Ishikawa (cell line): ENCODE measurements at regions not wholly inside any gene's neighbourhood (a gene's known extent, or its start where the extent isn't known, plus 50 kb on each side); places are given as distances from the start of the nearest gene placed in this dataset.
A peak's percentile ranks its signal among the peaks of the same experiment; 100 is the strongest.

ENCODE experiments used
- CEBPB ChIP-seq: IDR thresholded peaks from 2 replicates; pipeline ENCODE4 v1.6.1; 2012
- CREB1 ChIP-seq: IDR thresholded peaks from 2 replicates; pipeline ENCODE4 v1.6.1; 2012; ENCODE audit warnings: low read depth
- EGR1 ChIP-seq: IDR thresholded peaks from 2 replicates; pipeline ENCODE4 v1.6.1; 2012
- EP300 ChIP-seq: IDR thresholded peaks from 2 replicates; pipeline ENCODE4 v1.6.1; 2012; ENCODE audit warnings: borderline replicate concordance
- FOXM1 ChIP-seq: IDR thresholded peaks from 2 replicates; pipeline ENCODE4 v1.6.1; 2012; ENCODE audit warnings: low read depth, borderline replicate concordance
- NFIC ChIP-seq: IDR thresholded peaks from 2 replicates; pipeline ENCODE4 v1.6.1; 2012
- RAD21 ChIP-seq: IDR thresholded peaks from 2 replicates; pipeline ENCODE4 v1.6.1; 2012; ENCODE audit warnings: low read depth
- TAF1 ChIP-seq: IDR thresholded peaks from 2 replicates; pipeline ENCODE4 v1.6.1; 2012; ENCODE audit warnings: low read depth, mild to moderate bottlenecking
- TCF12 ChIP-seq: IDR thresholded peaks from 2 replicates; pipeline ENCODE4 v1.6.1; 2012; ENCODE audit warnings: low read depth
- TEAD4 ChIP-seq: IDR thresholded peaks from 2 replicates; pipeline ENCODE4 v1.6.1; 2012
- YY1 ChIP-seq: IDR thresholded peaks from 2 replicates; pipeline ENCODE4 v1.6.1; 2012; ENCODE audit warnings: low read depth
- ZBTB7A ChIP-seq: IDR thresholded peaks from 2 replicates; pipeline ENCODE4 v1.6.1; 2012; ENCODE audit warnings: low read depth
- TF ChIP-seq, protein P1 (sequence below): IDR thresholded peaks from 2 replicates; pipeline ENCODE4 v1.6.1; 2012
- TF ChIP-seq, protein P2 (sequence below): IDR thresholded peaks from 2 replicates; pipeline ENCODE4 v1.6.1; 2012; ENCODE audit warnings: low read depth, mild to moderate bottlenecking
- TF ChIP-seq, protein P3 (sequence below): IDR thresholded peaks from 2 replicates; pipeline ENCODE4 v1.6.1; 2012

DNA sequence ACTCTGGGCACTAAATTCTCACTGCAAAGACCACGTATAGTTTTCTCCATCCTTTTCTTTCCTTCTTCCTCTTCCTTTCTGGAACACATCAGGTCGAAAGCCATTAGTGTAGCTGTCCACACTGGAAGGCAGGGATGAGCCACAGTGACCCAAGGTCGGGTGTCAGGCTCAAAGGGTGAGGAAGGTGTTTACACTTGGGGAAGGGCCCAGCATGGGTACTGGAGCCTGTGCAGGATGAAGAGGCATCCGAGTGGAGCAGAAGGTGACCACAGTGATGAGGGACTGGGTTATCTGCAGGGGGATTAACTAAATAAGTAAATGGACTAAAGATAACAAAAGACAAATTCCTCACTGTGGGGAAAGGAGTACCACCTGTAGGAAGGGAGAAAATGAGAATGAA, 164.0 kb downstream of the SOX9 start:
- TF ChIP-seq, protein P1, sequence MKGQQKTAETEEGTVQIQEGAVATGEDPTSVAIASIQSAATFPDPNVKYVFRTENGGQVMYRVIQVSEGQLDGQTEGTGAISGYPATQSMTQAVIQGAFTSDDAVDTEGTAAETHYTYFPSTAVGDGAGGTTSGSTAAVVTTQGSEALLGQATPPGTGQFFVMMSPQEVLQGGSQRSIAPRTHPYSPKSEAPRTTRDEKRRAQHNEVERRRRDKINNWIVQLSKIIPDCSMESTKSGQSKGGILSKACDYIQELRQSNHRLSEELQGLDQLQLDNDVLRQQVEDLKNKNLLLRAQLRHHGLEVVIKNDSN: no peak
- TF ChIP-seq, protein P2, sequence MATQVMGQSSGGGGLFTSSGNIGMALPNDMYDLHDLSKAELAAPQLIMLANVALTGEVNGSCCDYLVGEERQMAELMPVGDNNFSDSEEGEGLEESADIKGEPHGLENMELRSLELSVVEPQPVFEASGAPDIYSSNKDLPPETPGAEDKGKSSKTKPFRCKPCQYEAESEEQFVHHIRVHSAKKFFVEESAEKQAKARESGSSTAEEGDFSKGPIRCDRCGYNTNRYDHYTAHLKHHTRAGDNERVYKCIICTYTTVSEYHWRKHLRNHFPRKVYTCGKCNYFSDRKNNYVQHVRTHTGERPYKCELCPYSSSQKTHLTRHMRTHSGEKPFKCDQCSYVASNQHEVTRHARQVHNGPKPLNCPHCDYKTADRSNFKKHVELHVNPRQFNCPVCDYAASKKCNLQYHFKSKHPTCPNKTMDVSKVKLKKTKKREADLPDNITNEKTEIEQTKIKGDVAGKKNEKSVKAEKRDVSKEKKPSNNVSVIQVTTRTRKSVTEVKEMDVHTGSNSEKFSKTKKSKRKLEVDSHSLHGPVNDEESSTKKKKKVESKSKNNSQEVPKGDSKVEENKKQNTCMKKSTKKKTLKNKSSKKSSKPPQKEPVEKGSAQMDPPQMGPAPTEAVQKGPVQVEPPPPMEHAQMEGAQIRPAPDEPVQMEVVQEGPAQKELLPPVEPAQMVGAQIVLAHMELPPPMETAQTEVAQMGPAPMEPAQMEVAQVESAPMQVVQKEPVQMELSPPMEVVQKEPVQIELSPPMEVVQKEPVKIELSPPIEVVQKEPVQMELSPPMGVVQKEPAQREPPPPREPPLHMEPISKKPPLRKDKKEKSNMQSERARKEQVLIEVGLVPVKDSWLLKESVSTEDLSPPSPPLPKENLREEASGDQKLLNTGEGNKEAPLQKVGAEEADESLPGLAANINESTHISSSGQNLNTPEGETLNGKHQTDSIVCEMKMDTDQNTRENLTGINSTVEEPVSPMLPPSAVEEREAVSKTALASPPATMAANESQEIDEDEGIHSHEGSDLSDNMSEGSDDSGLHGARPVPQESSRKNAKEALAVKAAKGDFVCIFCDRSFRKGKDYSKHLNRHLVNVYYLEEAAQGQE: no peak
- TF ChIP-seq EP300: no peak
- TF ChIP-seq EGR1: no peak
- TF ChIP-seq TAF1: no peak
- no peak for TF ChIP-seq TCF12
- TF ChIP-seq FOXM1: no peak
- no peak for TF ChIP-seq RAD21
- TF ChIP-seq CEBPB: no peak

DNA sequence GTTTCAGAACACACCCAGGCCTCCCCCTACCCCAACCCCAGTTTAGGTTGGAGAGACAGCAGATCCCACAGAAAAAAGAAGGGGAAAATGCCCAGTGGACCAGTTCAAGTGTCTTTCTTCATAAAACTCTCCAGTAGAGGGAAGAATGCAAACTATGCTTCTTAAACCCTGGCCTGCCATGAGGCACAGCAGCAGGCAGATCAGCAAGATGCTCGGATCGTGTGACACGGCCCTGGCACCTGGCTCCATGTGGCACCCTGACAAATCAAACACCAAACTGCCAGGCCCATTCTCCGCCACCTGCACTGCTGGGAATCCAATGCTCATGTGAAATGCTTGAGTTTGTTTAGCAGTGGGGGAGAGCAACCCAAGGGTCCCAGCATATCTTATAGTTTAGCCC, 166.8 kb downstream of the SOX9 start:
- peak; percentile 19; the same call in 1 of the 2 replicates for TF ChIP-seq RAD21
- TF ChIP-seq, protein P2: no peak

DNA sequence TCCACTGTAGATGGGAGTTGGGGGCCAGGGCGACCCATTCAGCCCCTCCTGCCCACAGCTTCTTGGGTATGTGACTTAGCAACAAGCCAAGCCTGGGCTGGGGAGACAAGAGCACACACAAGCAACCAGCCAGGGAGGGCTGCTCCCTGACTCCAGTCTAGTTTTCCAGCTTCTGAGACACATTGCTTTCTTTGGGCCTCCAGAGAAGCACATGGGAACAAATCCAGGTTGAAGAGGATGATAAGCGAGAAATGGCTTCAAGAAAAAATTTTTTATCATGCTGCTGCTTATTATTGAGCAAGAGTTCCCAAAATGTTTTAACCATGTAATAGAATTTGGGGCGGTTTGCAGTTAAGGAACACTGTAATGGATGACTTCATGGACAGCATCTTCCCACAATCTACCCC, 173.7 kb downstream of the SOX9 start:
- TF ChIP-seq, protein P2: no peak
- TF ChIP-seq CEBPB: no peak
- no peak for TF ChIP-seq TEAD4
- TF ChIP-seq, protein P1: no peak
- TF ChIP-seq CREB1: no peak
- TF ChIP-seq FOXM1: no peak
- TF ChIP-seq YY1: no peak
- TF ChIP-seq, protein P3, sequence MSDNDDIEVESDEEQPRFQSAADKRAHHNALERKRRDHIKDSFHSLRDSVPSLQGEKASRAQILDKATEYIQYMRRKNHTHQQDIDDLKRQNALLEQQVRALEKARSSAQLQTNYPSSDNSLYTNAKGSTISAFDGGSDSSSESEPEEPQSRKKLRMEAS: no peak
- TF ChIP-seq TCF12: no peak
- no peak for TF ChIP-seq NFIC
- no peak for TF ChIP-seq ZBTB7A
- no peak for TF ChIP-seq EP300

DNA sequence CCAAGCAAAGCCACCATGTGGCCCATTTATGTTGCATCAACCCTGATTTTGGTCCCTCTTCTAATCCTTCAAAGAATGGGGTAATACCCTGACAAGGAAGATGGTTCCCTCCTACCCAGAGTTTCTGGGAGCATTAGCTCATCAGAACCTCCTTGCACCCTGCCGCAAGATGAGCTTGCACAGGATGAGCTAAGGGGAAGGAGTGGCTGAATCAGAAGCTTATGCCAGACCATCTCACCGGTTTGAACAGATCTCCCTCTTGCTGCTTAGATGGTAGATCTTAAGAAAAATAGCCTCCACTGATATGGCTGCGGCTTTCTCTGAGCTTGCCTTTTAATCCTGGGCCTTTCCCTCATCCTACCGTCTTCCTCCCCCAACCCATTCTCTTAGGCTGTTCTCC, 175.1 kb downstream of the SOX9 start:
- TF ChIP-seq TEAD4: no peak
- TF ChIP-seq, protein P2: no peak
- TF ChIP-seq RAD21: no peak
- TF ChIP-seq EP300: no peak
